Body of pancreas (tissue), 4 donors: ENCODE measurements at regions not wholly inside any gene's neighbourhood (a gene's known extent, or its start where the extent isn't known, plus 50 kb on each side); places are given as distances from the start of the nearest gene placed in this dataset.

Experiments used
- ATAC-seq: fragments of 150-250 bp; one replicate; pipeline ENCODE4 v1.9.1; 2016
- DNase-seq, 4 donors: peaks; one replicate each; pipeline ENCODE4 v3.0.0-alpha.2; 2019
- H3K27ac ChIP-seq, 4 donors: fragments of 200-600 bp; sonication (generic); 1 replicate in 3 of 4; 2 replicates in 1 of 4; pipeline versions ENCODE4 v1.5.1 to v1.6.1; 2016 to 2019; ENCODE audit warnings: mild to moderate bottlenecking in 1 of 4, mixed read lengths in 1 of 4, moderate library complexity in 1 of 4
- H3K27me3 ChIP-seq, 2 donors: fragments of 200-600 bp; sonication (generic); one replicate each; pipeline ENCODE4 v1.6.0; 2016; ENCODE audit warnings: mild to moderate bottlenecking in 1 of 2
- H3K36me3 ChIP-seq, 2 donors: fragments of 200-600 bp; sonication (generic); replicated peaks in 1 of 2; 2 replicates each; pipeline ENCODE4 v1.5.1; 2016; ENCODE audit warnings: low read depth in 2 of 2; ENCODE audit not compliant: insufficient read depth in 1 of 2
- H3K4me1 ChIP-seq: fragments of 200-600 bp; sonication (generic); one replicate; pipeline ENCODE4 v1.6.0; 2016
- H3K4me3 ChIP-seq, 2 donors: fragments of 200-600 bp; sonication (generic); 1 replicate in 1 of 2; 2 replicates in 1 of 2; pipeline ENCODE4 v1.5.1; 2016 to 2019
- H3K9me3 ChIP-seq, 3 donors: fragments of 200-600 bp; sonication (generic); 1 replicate in 2 of 3; 2 replicates in 1 of 3; pipeline ENCODE4 v1.5.1; 2016
- POLR2A ChIP-seq, 3 donors: fragments of 450-650 bp; IDR thresholded peaks; one replicate each; pipeline ENCODE4 v1.6.1; 2016; ENCODE audit warnings: antibody characterized with exemption in 3 of 3, mild to moderate bottlenecking in 2 of 3
- WGBS, 2 donors: methylation state at CpG; one replicate each; pipeline ENCODE4 v1.1.5; 2017; 5-methylcytosine and 5-hydroxymethylcytosine counted together
- intact Hi-C: fragments of 100-400 bp; cut with DNase I; formaldehyde crosslinking; loops from one replicate; pipeline ENCODE4 v1.15.1; 2023
- TF ChIP-seq, protein P1 (sequence below), 7 experiments: fragments of 450-650 bp in 4 of 7; fragments of 200-600 bp in 3 of 7; sonication (generic) in 3 of 7; IDR thresholded peaks; one replicate each; pipeline ENCODE4 v1.5.1; 2016 to 2019; ENCODE audit warnings: antibody characterized with exemption in 7 of 7

GRCh38 chr5:32850817-32851496 is 139.8 kb downstream of the NPR3 start:
- no peaks in the 10 kb centered on the region for H3K27me3 ChIP-seq
- WGBS, 2 donors, result 55 to 68% methylated on average over 5 of the region's 5 CpGs
- DNase-seq, result no peak
- no peaks in the 10 kb centered on the region for H3K36me3 ChIP-seq
- intact Hi-C loops, result no loop called here
- ATAC-seq, result no peak
- H3K9me3 ChIP-seq, result no peaks in the 10 kb centered on the region
- H3K4me1 ChIP-seq, result peaks cover 5% of the 10 kb centered on the region
- TF ChIP-seq, protein P1, sequence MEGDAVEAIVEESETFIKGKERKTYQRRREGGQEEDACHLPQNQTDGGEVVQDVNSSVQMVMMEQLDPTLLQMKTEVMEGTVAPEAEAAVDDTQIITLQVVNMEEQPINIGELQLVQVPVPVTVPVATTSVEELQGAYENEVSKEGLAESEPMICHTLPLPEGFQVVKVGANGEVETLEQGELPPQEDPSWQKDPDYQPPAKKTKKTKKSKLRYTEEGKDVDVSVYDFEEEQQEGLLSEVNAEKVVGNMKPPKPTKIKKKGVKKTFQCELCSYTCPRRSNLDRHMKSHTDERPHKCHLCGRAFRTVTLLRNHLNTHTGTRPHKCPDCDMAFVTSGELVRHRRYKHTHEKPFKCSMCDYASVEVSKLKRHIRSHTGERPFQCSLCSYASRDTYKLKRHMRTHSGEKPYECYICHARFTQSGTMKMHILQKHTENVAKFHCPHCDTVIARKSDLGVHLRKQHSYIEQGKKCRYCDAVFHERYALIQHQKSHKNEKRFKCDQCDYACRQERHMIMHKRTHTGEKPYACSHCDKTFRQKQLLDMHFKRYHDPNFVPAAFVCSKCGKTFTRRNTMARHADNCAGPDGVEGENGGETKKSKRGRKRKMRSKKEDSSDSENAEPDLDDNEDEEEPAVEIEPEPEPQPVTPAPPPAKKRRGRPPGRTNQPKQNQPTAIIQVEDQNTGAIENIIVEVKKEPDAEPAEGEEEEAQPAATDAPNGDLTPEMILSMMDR (IDR thresholded peaks at IDR 0.05), result no peak
- TF ChIP-seq POLR2A (IDR thresholded peaks at IDR 0.05), result no peak
- H3K27ac ChIP-seq, result no peak overlapping the region
- no peak overlapping the region for H3K4me3 ChIP-seq

GRCh38 chr5:32851559-32852173 is 140.5 kb downstream of the NPR3 start:
- DNase-seq (no peak), ATAC-seq (no peak)
- Histone ChIP-seq H3K4me3 (no peak overlapping the region), H3K36me3 (no peaks in the 10 kb centered on the region), H3K9me3 (no peaks in the 10 kb centered on the region), H3K27me3 (no peaks in the 10 kb centered on the region), H3K4me1 (peaks cover 5% of the 10 kb centered on the region), H3K27ac (no peak overlapping the region)
- intact Hi-C loops, result no loop called here
- no peak for TF ChIP-seq POLR2A (IDR thresholded peaks at IDR 0.05)
- TF ChIP-seq, protein P1 (IDR thresholded peaks at IDR 0.05), result no peak
- WGBS, 2 donors, result 64 to 74% methylated on average over 7 of the region's 7 CpGs

DNA sequence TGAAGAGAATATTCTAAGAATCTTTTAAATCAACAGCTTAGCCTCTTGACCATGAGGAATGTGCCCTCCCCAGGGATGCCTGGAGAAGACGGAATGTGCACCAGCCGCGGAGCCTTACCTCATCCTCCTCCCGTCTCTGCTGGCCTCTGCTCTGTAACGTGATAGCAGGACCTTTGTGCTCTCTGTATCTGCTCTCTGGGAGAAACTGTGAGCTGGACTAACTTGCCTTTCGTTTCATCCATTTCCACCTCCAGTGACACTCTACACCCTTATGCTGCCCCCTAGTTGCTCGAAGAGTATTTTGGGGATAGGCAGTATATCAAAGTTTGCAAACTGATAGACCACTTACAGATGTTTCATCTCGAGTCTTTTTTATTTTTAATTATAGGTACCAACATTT is 141.4 kb downstream of the NPR3 start:
- H3K9me3 ChIP-seq, result no peaks in the 10 kb centered on the region
- DNase-seq, result peak; percentile 15 to 37 (median 18)
- no peaks in the 10 kb centered on the region for H3K36me3 ChIP-seq
- WGBS, 2 donors, result 5 to 6% methylated on average over 8 of the region's 8 CpGs
- H3K4me1 ChIP-seq, result peaks cover 5% of the 10 kb centered on the region
- ATAC-seq, result peak; percentile 71
- H3K27me3 ChIP-seq, result no peaks in the 10 kb centered on the region
- no peak overlapping the region for H3K27ac ChIP-seq
- no peak overlapping the region for H3K4me3 ChIP-seq
- no peak for TF ChIP-seq POLR2A (IDR thresholded peaks at IDR 0.05)
- TF ChIP-seq, protein P1 (IDR thresholded peaks at IDR 0.05), result peak in 6 of 7 experiments; percentile 29 to 66 (median 46)
- intact Hi-C loops, result no loop called here

DNA sequence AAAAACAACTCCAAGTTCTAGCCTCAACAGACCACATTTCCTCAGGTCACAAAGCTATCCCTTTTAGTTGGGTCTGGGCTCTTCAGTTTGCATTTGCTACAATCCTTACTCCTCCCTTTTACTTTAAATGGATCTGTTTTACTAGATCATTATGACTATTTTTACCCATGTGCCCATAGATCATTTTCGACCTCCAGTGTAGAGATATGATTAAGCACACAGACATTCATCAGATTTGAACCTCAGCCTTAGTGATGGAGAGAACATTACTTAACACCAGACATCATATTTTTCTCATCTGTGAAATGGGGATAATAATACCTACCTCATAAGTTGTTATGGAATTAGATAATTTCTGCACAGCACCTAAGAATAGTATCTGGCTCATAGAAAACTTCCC is 141.9 kb downstream of the NPR3 start:
- TF ChIP-seq POLR2A (IDR thresholded peaks at IDR 0.05), result no peak
- TF ChIP-seq, protein P1 (IDR thresholded peaks at IDR 0.05), result no peak
- intact Hi-C loops, result no loop called here
- DNase-seq (no peak), ATAC-seq (no peak)
- Histone ChIP-seq H3K9me3 (peaks cover 0 to under 1% (median 0%) of the 10 kb centered on the region in 3 donors), H3K27ac (no peak overlapping the region), H3K27me3 (no peaks in the 10 kb centered on the region), H3K4me1 (peaks cover 5% of the 10 kb centered on the region), H3K36me3 (no peaks in the 10 kb centered on the region), H3K4me3 (no peak overlapping the region)
- 16 to 21% methylated on average over 1 of the region's 1 CpG for WGBS, 2 donors

DNA sequence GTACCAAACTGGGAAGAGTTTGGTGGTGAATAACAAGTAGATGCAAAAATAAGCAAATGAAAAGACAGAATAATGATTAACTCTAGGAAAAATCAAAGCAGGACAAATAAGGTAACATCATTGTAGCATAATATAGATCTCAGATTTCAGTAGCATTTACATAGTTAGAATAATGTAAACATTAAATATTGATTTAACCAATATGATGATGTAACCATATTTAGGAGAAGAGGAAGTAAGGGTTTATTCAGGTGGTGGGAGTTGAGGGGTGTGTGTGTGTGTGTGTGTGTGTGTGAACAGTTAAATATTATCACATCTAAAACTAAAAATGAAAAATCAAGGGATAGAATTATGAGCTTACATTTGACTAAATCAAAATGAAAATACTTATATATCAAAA is 143.4 kb downstream of the NPR3 start:
- TF ChIP-seq, protein P1 (IDR thresholded peaks at IDR 0.05), result no peak
- TF ChIP-seq POLR2A (IDR thresholded peaks at IDR 0.05), result no peak
- intact Hi-C loops, result no loop called here
- Histone ChIP-seq H3K4me3 (no peak overlapping the region), H3K4me1 (peaks cover 5% of the 10 kb centered on the region), H3K27me3 (no peaks in the 10 kb centered on the region), H3K9me3 (peaks cover 0 to 4% (median 0%) of the 10 kb centered on the region in 3 donors), H3K36me3 (no peaks in the 10 kb centered on the region), H3K27ac (no peak overlapping the region)
- ATAC-seq (no peak), DNase-seq (no peak)
